ENCODE measurements at regions not wholly inside any gene's neighbourhood (a gene's known extent, or its start where the extent isn't known, plus 50 kb on each side); places are given as distances from the start of the nearest gene placed in this dataset.

DNA sequence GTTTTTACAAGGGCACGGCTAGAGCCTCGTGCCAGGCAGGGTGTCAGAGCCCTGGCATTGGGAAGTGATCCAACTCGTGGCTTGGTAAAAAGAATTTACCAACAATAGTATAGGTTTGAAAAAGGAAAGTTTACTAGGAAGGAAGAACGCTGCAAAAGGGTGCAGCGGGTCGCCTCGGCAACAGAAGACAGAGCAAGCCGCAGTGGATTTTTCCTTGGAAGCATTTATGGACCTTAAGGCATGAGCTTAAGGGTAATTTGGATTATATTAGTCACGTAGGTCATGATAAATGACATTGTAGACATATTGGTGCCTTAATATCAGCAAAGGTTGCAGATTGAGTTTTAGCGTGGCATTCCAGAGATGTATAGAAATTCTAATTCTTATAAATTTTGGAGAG lies 163.4 kb upstream of the PPP2R3A start:
- H3K4me1 ChIP-seq, result no peaks in the 10 kb centered on the region
- DNase-seq, result no peak
- H3K27me3 ChIP-seq, result no peaks in the 10 kb centered on the region
- 86 to 90% methylated on average over 10 of the region's 10 CpGs for WGBS, 2 donors
- H3K4me3 ChIP-seq (replicated peaks in 1 of 3), result no peak overlapping the region
- H3K36me3 ChIP-seq, result no peaks in the 10 kb centered on the region
- intact Hi-C loops (cut with DNase I), result no loop called here
- TF ChIP-seq POLR2A (IDR thresholded peaks at IDR 0.05), result no peak
- no peaks in the 10 kb centered on the region for H3K9me3 ChIP-seq
- H3K27ac ChIP-seq, result no peak overlapping the region

DNA sequence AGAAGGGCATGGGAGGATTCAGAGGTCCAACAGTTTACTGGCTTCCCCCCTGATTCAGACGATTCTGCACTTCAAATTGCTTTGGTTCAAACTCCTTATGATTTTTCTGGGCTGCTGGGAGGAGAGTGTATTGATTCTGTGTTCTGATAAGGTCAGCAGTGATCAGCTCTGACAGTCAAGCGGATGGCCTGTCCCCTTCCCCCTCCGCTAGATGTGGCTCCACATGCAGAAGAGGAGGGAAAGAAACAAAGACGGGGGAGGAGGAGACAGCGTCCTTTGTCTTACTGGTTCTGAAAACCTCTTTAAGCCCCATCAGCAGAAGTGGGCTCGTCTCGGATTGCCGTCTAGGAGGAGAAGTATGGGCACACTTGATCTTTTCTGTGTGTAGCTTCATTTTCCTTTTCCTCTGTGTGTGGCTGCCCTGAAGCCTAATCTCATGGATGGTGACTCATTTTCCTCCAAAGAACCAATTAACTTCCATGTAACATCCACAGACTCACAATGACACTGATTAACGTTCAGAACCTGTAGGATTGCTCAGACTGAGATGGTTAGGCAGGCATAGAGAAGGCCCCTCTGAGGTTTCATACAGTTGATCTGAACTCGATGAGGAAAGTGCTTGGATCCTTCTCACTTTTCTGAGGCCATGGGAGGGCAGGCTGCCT lies 162.4 kb upstream of the PPP2R3A start:
- no peaks in the 10 kb centered on the region for H3K36me3 ChIP-seq
- no peak overlapping the region for H3K27ac ChIP-seq
- intact Hi-C loops (cut with DNase I), result no loop called here
- no peaks in the 10 kb centered on the region for H3K4me1 ChIP-seq
- 65 to 68% methylated on average over 10 of the region's 10 CpGs for WGBS, 2 donors
- H3K27me3 ChIP-seq, result no peaks in the 10 kb centered on the region
- DNase-seq, result no peak
- no peak for TF ChIP-seq POLR2A (IDR thresholded peaks at IDR 0.05)
- TF ChIP-seq, protein P1, sequence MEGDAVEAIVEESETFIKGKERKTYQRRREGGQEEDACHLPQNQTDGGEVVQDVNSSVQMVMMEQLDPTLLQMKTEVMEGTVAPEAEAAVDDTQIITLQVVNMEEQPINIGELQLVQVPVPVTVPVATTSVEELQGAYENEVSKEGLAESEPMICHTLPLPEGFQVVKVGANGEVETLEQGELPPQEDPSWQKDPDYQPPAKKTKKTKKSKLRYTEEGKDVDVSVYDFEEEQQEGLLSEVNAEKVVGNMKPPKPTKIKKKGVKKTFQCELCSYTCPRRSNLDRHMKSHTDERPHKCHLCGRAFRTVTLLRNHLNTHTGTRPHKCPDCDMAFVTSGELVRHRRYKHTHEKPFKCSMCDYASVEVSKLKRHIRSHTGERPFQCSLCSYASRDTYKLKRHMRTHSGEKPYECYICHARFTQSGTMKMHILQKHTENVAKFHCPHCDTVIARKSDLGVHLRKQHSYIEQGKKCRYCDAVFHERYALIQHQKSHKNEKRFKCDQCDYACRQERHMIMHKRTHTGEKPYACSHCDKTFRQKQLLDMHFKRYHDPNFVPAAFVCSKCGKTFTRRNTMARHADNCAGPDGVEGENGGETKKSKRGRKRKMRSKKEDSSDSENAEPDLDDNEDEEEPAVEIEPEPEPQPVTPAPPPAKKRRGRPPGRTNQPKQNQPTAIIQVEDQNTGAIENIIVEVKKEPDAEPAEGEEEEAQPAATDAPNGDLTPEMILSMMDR (IDR thresholded peaks at IDR 0.05), result no peak
- H3K9me3 ChIP-seq, result no peaks in the 10 kb centered on the region
- no peak overlapping the region for H3K4me3 ChIP-seq (replicated peaks in 1 of 3)

DNA sequence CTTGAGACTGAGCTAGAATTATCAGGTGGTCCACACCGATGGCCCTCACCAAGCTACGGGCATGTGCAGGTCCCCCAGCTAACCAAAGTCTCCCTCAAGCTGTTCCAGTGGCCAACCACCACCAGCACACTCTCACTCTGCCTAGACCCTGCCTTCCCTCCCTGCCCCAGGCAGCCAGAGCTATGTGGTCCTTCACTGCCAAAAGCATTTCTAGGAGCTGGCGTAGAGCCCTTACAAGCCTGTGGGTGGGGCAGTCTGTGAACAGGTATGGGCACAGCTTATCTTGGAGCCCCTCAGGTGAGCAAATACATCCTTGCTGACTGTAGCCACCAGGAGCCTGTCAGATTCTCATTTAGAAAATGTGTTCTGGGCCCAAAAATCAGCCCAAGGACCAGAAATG lies 159.8 kb upstream of the PPP2R3A start:
- H3K4me3 ChIP-seq (replicated peaks in 1 of 3), result no peak overlapping the region
- 74 to 83% methylated on average over 3 of the region's 3 CpGs for WGBS, 2 donors
- intact Hi-C loops (cut with DNase I), result no loop called here
- H3K27me3 ChIP-seq, result no peaks in the 10 kb centered on the region
- no peaks in the 10 kb centered on the region for H3K9me3 ChIP-seq
- H3K36me3 ChIP-seq, result no peaks in the 10 kb centered on the region
- TF ChIP-seq, protein P1 (IDR thresholded peaks at IDR 0.05), result no peak
- no peak for TF ChIP-seq POLR2A (IDR thresholded peaks at IDR 0.05)
- DNase-seq, result no peak
- H3K27ac ChIP-seq, result no peak overlapping the region
- no peaks in the 10 kb centered on the region for H3K4me1 ChIP-seq

DNA sequence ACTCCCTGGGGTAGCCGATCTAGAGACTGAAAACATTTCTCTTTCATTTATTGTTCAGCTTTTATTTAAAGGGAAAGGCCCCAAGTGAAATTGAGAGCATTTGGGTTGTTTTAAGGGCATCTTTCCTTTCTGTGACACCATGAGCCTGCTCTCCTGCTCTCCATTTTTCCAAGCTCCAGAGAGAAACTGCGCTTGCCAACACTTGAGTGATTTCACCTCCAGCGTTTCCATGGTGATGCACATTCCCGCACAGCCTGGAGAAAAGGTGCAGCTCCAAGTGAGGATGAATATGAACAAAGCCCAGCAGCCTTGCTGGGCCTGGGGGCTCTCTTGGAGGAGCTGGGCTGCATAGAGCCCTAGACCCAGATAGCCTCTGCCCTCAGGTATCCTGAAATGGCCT lies 159.2 kb upstream of the PPP2R3A start:
- H3K27me3 ChIP-seq, result no peaks in the 10 kb centered on the region
- intact Hi-C loops (cut with DNase I), result no loop called here
- no peak overlapping the region for H3K27ac ChIP-seq
- H3K9me3 ChIP-seq, result no peaks in the 10 kb centered on the region
- DNase-seq, result peak; percentile 27 to 39
- TF ChIP-seq, protein P1 (IDR thresholded peaks at IDR 0.05), result no peak
- no peak for TF ChIP-seq POLR2A (IDR thresholded peaks at IDR 0.05)
- H3K36me3 ChIP-seq, result no peaks in the 10 kb centered on the region
- no peaks in the 10 kb centered on the region for H3K4me1 ChIP-seq
- WGBS, 2 donors, result 18 to 29% methylated on average over 4 of the region's 4 CpGs
- no peak overlapping the region for H3K4me3 ChIP-seq (replicated peaks in 1 of 3)

DNA sequence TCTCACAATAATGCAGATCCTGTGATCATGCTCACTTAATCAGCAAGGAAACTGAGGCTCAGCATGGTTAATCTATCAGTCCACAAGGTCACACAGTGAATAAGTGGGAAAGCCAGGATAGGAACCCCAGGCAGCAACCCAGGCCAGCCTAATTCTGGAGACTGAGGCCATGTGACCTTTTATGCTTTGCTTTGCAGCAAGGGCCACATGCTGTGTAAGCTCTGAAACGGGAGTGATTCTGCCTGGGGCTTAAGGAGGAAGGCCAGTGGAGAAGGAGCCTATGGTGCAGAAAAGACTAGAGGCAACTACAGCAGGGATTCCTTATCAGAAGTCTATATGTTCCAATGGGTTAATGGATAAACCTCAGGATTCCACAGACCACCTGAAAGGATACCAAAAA lies 157.6 kb upstream of the PPP2R3A start:
- WGBS, 2 donors, result 36 to 47% methylated on average over 1 of the region's 1 CpG
- TF ChIP-seq, protein P1 (IDR thresholded peaks at IDR 0.05), result no peak
- no peak for TF ChIP-seq POLR2A (IDR thresholded peaks at IDR 0.05)
- H3K36me3 ChIP-seq, result no peaks in the 10 kb centered on the region
- no peaks in the 10 kb centered on the region for H3K27me3 ChIP-seq
- intact Hi-C loops (cut with DNase I), result no loop called here
- DNase-seq, result no peak
- H3K9me3 ChIP-seq, result no peaks in the 10 kb centered on the region
- H3K27ac ChIP-seq, result no peak overlapping the region
- H3K4me3 ChIP-seq (replicated peaks in 1 of 3), result no peak overlapping the region
- H3K4me1 ChIP-seq, result no peaks in the 10 kb centered on the region
